MM.1S (cell line): ENCODE measurements at regions not wholly inside any gene's neighbourhood (a gene's known extent, or its start where the extent isn't known, plus 50 kb on each side); places are given as distances from the start of the nearest gene placed in this dataset.

Source experiments
- CTCF ChIP-seq: fragments of 300-600 bp; sonication (generic); IDR thresholded peaks from 2 replicates; pipeline ENCODE4 v1.5.1; 2016; ENCODE audit warnings: antibody characterized with exemption, low read length, mixed read lengths
- EZH2 ChIP-seq: fragments of 300-600 bp; sonication (generic); optimal IDR thresholded peaks from 2 replicates; pipeline ENCODE3; 2017; ENCODE audit warnings: low read depth, mild to moderate bottlenecking, antibody characterized with exemption, low read length, mixed read lengths

- TF ChIP-seq EZH2 (no peak), CTCF (no peak)
These were observed 362.1 kb downstream of the DDX10 start for GRCh38 chr11:109026891-109027489.
